ENCODE measurements at regions not wholly inside any gene's neighbourhood (a gene's known extent, or its start where the extent isn't known, plus 50 kb on each side); places are given as distances from the start of the nearest gene placed in this dataset.
"Not testable (repeated sequence)": the region's sequence is repeated elsewhere in the genome, so short reads cannot be mapped to it uniquely, and the experiment has no call there.

- not testable (repeated sequence) for TF ChIP-seq CTCF, POLR2A (IDR thresholded peaks at IDR 0.05)
Measured at GRCh38 chrY:9640595-9641132, 113.0 kb downstream of the TSPY10 start.
